HG03103 (cell line): ENCODE measurements at regions not wholly inside any gene's neighbourhood (a gene's known extent, or its start where the extent isn't known, plus 50 kb on each side); places are given as distances from the start of the nearest gene placed in this dataset.
"Not testable (repeated sequence)": the region's sequence is repeated elsewhere in the genome, so short reads cannot be mapped to it uniquely, and the experiment has no call there.

Experiments used
- ATAC-seq: cut with Tn5 transposase; IDR thresholded peaks from one replicate; pipeline ENCODE4 v1.9.1; 2021; ENCODE audit warnings: low read depth; ENCODE audit not compliant: unreplicated experiment

DNA sequence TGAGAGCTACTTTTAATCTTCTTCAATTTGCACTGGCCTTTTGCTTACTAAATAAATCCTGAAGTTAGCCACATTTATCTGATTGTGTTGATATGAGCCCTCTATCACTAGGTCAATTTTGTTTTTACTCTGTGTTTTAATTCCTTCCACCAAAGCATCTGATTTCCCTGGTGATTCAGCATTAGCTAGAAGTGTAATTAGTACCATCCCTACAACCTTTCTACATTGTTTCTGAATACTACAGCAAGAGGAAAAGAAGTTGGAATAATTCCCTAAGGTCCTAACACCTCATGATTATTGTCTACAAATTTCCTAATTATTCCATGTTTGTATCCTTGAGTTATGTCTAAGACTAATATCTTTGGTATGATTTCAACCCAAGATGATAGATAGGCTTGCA lies 1093.6 kb downstream of the SUCLG1 start:
- ATAC-seq = no peak

DNA sequence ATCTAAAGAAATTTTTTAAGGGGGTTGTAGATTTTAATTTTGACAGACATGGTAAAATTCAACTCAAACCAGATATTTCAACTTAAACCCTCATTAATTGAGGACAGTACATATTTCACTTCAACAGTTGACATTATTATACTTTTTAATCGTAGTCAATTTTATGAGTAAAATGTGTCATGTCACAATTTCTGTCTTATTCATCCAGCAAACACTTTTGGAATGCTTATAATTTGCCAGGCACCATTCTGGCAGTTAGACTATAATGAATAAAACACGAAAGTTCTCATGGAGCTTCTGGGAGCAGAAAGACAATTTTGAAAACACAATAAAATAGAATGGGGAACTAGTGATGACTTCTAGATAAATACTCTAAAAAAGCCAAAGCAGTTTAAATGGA lies 1094.8 kb downstream of the SUCLG1 start:
- ATAC-seq = no peak

DNA sequence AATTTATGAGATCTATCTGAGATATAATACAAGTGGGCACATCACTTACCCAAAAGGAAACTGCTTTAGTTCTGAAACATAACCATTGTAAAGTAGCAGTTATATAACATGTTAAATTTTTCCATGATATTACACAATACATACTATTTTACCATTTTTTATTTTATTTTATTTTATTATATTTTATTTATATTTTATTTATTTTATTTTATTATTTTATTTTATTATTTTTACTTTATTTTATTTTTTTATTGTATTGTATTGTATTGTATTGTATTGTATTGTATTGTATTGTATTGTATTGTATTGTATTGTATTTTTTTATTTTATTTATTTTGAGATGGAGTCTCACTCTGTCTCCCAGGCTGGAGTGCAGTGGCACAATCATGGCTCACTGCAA lies 1095.9 kb downstream of the SUCLG1 start:
- ATAC-seq = not testable (repeated sequence)

DNA sequence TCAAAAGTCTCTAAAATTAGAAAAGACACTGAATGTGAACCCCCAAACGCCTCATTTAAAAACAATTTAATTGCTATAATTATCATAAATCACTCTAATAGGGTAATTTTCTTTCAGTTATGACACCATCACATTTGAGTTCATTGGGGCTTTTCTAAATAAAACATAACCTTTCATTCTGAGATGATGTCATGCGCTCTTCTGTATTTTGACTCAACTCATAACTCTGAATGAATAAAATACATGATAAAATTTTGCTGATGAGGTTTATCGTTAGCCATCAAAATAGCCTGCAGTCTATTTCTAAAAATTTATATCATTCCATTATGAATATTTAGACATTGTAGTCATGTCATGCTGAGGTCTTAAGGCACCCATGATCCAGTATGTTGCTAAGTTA lies 1099.7 kb downstream of the SUCLG1 start:
- ATAC-seq = no peak

DNA sequence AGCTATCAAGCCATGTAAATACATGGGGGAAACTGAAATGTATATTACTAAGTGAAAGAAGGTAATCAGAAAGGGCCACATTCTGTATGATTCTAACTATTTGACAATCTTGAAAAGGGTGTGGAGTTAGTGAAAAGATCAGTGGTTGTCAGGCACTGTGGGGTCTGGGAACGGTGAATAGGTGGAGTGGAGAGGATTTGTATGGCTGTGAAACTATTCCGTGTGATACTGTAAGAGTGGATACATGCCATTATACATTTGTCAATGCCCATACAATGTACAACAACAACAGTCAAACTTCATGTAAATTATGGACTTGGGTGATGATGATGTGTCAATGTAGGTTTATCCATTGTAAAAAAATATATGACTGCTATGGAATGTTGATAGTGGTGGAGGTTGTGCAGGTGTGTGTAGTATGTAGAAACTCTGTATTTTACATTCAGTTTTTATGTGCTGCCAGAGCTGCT lies 1116.2 kb downstream of the SUCLG1 start:
- no peak for ATAC-seq

DNA sequence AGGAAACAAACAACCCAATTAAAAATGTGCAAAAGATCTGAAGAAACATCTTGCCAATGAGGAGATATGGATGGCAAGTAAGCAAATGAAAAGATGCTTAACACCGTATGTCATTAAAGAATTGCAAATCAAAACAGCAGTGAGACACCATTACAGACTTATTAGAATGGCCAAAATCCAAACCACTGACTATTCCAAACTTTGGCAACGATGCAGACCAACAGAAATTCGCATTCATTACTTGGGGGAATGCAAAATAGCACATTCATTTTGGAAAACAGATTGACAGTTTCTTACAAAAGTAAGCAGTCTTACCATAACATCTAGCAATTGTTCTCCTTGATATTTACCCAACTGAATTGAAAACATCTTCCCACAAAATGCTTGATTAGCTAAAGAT lies 1118.7 kb downstream of the SUCLG1 start:
- ATAC-seq = no peak

DNA sequence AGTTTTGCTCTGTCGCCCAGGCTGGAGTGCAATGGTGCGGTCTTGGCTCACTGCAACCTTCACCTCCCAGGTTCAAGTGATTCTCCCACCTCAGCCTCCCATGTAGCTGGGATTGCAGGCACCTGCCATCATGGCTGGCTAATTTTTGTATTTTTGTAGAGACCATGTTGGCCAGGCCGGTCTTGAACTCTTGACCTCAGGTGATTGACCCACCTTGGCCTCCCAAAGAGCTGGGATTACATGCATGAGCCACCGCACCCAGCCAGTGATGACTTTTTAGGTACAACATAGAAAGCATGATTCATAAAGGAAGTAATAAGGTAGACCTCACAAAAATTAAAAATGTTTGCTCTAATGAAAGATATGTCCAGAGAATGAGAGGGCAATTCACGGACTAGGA lies 1119.1 kb downstream of the SUCLG1 start:
- ATAC-seq = not testable (repeated sequence)

DNA sequence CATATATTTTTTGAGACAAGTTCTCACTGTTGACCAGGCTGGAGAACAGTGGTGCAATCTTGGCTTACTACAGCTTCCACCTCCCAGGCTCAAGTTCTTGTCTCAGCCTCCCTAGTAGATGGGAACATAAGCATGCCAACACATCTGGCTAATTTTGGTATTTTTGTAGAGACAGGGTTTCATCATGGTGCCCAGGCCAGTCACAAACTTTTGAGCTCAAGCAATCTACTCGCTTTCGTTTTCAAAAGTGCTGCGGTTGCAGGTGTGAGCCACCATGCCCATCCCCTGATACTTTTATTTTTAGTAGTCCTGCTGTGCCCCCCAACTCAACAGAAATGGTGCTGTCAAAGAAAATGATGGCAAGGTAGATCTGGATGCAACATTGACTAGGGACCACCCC lies 1127.3 kb downstream of the SUCLG1 start:
- ATAC-seq = no peak

DNA sequence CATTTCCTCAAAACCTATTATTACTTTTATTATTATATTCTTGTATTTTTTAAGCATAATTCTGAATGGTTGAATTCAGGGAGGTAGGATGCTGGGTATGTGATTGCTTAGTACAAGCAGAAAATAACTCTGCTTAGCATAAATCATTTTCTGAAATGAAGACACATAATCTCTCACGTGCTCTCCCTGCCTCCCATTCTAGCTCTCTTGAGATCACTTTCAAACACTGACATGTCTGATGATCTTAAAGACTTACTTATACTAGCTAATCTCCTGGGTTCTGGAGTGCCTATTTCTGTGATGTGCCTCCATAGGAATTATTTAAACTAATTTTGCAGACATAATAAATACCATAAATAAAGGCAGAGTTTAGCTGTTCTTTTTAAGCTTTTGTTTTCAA lies 1136.0 kb downstream of the SUCLG1 start:
- ATAC-seq = no peak

DNA sequence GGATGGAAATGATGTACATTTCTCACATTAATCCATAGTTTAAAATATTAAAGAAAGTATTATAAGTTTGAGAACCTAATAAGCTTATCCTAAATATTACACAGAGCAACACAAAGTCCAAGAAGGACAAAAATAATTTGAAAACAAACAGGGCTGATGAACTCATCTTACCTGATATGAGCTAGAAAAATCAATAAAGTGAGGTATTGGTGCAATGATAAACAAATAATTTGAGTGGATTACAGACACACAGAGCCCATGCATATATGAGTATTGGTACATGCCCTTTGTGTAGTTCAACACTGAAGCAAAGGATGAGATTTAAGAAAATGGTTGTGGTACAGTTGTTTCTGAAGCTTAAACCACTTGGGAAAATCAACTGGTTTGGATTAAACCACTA lies 1139.0 kb downstream of the SUCLG1 start:
- ATAC-seq = no peak

DNA sequence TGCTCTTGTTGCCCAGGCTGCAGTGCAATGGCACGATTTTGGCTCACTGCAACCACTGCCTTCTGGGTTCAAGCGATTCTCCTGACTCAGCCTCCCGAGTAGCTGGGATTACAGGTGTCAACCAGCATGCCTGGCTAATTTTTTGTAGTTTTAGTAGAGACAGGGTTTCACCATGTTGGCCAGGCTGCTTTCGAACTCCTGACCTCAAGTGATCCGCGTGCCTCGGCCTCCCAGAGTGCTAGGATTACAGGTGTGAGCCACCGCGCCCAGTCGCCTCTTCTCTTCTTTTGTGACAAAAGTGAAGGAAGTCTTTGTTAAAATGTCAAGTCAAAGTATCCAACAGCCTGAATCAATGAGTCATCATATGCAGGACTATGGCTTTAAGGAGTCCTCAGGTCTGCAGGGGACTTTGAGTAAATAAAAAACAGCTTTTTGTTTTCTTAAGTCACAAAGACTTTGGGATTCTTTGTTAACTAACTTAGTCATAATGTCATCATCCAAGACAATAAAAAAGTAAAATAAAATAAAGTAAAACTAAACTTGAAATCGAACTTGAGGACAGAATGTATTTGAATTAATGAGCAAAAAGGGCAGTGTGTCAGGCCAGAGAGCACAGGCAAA lies 1153.2 kb downstream of the SUCLG1 start:
- ATAC-seq = no peak

DNA sequence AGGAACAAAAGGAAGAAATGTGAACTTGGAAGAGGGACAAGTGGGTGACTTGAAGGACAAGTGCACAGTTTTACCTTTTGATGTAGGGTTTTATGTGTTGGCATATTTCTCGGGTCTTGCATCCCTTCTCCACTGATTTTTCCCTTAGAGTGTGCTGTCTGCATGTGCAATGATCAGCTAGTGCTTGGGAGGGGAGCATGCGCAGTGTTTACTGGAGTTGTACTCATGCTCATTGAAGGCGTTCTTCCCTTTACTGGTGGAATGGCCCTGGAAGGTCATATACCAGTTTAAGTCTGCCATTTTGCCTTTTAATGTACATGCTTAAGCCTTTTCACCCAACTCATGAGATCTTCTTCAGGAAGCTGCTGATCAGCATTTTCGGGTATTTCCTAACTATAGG lies 1168.0 kb downstream of the SUCLG1 start:
- no peak for ATAC-seq

DNA sequence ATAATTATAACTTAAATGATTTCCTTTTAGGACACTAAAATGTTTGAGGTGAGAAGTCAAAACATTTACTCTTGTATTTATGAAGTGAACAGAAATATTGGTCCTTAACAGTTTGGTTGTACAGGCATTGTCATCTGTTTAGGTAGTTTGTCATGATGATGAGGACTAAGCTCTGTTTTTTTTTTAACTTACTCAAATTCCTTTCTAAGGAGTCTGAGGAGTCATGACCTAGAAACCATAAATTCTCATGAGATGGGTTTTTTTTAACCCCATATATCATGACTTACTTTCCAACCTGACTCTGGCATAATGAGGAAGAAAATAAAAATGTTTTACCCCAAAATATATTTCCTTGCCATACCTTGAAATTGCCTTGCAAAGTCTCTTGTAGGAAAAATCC lies 1176.2 kb downstream of the SUCLG1 start:
- no peak for ATAC-seq

DNA sequence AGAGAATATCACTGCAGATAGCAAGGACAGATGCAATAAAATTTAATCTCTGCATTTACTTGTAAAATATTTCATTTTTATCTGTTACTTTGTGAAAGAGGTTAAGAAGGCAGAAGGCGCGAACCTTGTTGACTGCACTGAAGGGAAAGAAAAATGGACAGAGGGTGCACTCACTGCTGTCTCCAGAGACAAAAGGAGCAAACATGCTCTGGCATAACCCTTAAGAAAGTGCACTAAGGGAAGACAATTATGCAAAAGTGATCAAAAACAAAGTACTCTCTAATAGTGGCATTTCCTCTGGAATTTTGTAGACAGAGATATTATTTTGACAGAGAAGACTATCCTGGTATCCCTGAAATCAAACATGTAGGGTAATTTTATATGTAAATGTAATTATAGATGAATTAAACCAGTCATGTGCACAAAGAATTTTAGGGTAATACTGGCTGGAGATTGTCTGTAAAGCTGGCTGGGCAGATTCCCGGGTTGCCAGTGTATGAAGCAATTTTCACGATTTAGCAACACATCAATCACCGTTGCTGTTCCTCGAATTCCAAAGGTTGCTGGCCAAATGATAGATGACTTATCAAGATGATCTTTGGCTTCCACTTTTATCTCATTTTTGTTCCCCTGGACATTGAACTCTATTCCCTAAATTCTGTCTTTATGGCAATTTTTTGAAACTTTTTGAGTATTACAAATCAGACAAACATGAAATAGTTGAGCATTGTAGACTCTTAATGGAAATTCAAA lies 1176.9 kb downstream of the SUCLG1 start:
- ATAC-seq = no peak

DNA sequence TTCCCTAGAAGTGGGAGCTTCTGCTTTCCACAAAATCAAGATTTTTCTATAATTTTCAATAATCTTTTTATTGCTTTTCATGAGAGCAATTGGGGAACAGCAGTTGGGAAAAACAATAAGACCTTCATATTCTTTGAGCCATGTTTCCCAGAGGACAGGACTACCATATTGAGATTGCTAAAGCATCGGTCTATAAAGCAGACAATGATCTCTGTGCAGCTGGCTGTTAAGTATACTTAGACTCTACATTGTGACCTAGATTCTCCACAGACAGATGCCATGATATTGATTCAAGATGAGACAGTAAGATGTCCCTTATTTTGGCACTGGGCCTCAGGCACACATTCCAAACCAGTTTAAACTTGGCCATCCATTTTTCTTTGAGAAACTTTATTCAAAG lies 1178.7 kb downstream of the SUCLG1 start:
- ATAC-seq = no peak

DNA sequence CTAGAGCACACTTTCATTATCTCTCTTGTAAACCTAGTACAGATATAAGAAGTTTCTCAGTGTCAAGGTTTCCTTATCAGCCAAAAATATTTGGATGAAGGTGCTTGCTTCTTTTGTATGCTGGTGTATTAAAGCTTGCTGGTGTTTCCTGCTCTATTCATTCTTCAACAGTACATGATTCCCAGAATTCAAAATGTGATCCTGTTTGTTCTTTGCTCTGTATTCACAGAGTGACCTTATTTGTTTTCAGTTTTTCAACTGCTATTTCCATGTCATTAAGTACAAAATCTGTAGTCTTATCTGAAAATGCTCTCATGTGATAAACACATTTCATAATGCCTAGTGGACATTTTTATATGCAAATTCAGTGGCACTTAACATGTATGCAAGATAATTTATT lies 1185.8 kb downstream of the SUCLG1 start:
- no peak for ATAC-seq

DNA sequence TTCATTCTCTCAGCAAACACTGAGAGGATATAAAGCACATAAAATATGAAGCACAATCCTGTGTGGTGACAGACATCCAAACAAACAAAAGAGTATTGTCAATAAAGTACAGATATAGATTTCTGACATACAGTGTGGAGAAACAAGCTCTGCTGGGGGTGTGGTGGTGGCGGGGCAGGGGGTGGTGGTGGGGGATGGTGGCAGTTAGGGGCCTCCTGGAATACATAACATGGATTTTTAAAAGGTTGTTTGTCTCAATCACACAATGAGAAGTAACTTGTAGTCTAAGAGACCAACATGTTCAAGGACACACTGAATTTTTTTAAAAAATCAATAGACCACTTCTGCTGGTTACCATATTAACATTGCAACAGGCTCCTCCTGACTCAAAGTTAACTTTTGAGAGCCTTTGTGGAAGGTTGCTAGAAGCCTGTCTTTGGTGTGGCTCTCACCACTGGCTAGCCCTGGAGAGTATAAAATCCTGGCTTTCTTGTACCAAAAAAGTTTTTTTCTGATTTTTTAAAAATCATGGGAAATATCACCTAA lies 1197.4 kb downstream of the SUCLG1 start:
- ATAC-seq = no peak

DNA sequence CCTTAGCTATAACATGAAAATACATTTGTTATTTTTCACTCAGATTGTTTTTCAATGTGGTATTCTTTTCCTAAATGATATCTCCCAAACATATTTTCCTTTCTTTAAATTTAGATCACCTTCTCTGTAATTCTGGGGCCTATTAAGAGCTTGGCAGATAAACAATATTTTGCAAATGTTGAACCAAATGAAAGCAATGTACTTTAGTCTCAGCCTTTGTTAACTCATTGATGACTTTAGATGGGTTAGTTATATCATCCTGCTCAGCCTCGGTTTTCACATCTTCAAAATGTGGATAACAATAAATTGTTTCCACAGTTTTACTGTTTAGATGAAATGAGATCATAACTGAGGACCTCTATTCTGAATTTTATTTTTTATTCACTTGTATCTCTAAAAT lies 1205.2 kb downstream of the SUCLG1 start:
- no peak for ATAC-seq

DNA sequence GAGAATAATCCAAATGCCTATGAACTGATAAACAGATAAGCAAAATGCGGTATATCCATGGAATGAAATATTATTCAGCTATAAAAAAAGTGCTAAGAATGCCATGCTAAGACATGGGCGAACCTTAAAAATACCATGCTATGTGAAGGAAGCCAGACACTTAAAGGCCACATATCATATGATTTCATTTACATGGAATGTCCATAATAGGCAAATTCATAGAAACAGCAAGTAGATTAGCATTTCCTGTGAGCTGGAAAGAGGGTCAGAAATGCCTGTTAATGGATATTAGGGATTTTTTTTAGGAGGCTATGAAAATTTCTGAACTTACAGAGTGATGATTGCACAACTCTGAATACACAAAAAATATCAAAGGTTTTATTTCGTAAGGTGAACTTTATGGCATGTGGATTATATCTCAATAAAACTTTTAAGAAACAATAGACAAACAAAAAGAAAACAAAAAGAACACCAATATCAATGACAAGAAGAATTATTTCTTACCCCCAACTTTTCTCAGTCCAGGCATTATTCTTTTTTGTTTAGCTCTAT lies 1207.7 kb downstream of the SUCLG1 start:
- no peak for ATAC-seq

DNA sequence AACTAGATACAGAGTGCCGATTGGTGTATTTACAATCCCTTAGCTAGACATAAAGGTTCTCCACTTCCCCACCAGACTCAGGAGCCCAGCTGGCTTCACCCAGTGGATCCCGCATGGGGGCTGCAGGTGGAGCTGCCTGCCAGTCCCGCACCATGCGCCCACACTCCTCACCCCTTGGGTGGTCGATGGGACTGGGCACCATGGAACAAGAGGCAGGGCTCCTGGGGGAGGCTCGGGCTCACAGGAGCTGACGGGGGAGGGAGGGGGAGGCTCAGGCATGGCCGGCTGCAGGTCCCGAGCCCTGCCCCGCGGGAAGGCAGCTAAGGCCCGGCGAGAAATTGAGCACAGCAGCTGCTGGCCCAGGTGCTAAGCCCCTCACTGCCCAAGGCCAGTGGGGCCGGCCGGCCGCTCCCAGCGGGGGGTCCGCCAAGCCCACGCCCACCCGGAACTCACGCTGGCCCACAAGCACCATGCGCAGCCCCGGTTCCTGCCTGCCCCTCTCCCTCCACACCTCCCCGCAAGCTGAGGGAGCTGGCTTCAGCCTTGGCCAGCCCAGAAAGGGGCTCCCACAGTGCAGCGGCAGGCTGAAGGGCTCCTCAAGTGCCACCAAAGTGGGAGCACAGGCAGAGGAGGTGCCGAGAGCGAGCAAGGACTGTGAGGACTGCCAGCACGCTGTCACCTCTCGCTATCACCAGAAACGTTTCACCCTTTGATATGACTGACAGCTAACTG lies 1213.1 kb downstream of the SUCLG1 start:
- not testable (repeated sequence) for ATAC-seq

DNA sequence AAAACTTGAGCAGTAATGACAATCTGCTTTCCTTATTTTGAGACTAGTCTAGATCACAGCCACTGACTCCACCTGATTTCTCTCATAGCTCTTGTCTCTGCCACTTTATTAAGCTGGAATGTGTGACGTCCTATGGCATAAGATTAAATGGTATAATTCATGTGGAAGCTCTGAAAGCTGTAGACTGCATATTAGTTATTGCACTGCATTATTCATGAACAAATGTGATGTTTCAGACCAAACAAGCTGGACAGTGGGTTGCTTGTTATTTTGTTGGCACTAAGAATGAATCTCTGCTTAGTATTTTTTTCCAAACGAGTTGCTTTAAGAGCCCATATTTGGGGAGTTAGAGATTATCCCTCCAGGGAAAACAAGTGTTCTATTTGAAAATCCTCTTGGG lies 1218.5 kb downstream of the SUCLG1 start:
- ATAC-seq = no peak
